ENCODE measurements at regions not wholly inside any gene's neighbourhood (a gene's known extent, or its start where the extent isn't known, plus 50 kb on each side); places are given as distances from the start of the nearest gene placed in this dataset.
A peak's percentile ranks its signal among the peaks of the same experiment; 100 is the strongest.

- no peak for DNase-seq (ENCODE audit: low spot score)
These were observed 146.5 kb downstream of the GLI2 start for GRCh38 chr2:120881981-120882788.

GRCh38 chr2:120883607-120884440, 148.2 kb downstream of the GLI2 start:
- DNase-seq (ENCODE audit: low spot score), result no peak

DNA sequence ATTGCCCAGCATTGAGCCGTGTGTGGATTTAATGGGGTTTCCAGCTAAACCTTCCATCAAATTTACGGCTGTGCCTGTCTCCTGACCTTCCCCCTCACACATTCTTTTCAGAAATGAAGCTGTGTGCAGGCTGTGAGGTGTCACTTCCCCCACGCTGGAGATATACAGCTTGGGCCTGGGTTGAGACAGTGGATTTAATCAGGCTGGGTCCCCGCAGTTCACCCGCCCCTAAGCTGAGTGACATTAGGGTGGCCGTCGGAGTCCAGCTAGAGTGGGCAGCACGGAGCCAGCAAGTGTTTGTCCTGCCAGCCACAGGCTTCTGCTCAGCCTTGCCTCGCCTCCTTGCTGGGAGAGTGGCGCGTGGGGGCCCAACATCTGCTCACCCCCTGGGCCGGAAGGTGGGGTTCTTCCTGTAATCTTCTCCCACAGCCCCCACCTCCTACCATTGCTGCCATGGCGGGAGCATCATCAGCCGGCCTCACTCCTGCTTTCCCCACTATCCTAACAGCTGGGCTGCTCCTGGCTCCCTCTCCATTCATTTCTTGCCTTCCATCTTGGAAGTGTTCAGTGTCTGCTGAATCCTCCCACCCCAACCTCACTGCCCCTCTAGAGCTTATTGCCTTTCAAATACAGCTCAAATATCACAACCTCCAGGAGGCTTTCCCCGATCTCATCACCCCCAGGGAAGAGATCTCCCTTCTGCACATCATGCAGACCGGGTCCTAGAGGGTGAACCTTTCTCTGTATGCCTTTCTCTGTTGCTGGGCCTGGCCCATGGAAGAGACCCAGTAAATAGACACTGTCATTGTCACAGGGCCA, 149.0 kb downstream of the GLI2 start:
- DNase-seq (ENCODE audit: low spot score), result no peak

GRCh38 chr2:120885321-120885720, 149.7 kb downstream of the GLI2 start:
- DNase-seq (ENCODE audit: low spot score), result no peak

DNA sequence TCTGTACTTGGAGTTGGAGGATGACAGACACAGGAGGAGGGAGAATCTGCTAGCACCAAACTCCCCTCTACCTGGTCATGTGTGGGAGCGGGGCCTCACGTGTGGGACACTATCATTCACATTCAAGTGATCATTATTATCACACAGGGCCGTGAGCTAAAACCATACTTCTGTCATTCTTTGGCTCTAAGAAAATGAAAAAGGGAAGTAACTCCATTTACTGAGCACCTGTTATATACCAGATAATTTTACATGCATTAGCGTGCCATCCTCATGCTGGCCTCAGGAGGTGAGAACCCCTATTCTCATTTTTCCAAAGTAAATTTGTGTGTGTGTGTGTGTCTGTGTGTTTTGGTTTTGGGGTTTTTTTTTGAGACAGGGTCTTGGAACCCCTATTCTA, 150.1 kb downstream of the GLI2 start:
- no peak for DNase-seq (ENCODE audit: low spot score)

GRCh38 chr2:120886534-120887319, 151.1 kb downstream of the GLI2 start:
- DNase-seq (ENCODE audit: low spot score), result no peak

DNA sequence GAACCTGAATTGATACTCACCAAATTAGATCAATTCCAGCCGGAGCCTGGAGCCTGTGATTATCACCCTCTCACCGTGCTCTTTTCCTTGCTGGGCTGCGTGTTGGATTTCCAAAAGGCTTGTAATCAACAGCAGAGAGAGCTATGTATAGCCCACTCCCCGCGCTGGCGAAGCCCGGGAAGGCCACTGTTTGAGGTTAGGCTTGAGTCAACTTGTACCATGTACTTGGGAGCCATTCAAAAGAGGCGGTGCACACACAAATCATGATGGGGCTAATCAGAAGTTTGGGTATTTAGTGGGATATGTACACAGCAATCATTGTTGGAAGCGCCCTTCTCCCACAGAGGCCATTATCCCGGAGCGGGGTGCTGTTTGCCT, 151.6 kb downstream of the GLI2 start:
- no peak for DNase-seq (ENCODE audit: low spot score)

DNA sequence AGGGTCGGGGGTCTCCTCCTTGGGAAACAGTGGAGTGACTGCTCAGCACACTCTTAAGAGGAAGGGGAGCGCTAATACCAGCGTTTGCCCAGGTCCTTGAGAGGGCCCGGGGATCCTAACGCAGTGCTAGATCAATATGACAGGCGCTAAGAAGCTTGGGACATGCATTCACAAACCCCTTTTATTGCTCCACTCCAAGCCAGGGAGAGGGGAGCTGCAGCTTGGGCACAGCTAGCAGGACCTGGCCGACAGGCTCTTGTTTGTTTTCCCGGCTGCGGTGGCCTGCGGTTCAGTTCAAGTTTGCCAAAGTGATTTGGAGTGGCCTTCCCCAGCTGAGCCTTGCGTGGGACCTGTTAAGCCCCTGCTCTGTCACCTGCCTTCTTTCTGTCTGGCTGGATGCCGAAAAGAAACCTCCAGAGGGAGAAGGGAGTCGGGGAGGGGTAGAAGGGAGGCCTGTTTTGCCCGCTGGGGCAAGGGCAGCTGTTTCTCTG, 152.1 kb downstream of the GLI2 start:
- no peak for DNase-seq (ENCODE audit: low spot score)

DNA sequence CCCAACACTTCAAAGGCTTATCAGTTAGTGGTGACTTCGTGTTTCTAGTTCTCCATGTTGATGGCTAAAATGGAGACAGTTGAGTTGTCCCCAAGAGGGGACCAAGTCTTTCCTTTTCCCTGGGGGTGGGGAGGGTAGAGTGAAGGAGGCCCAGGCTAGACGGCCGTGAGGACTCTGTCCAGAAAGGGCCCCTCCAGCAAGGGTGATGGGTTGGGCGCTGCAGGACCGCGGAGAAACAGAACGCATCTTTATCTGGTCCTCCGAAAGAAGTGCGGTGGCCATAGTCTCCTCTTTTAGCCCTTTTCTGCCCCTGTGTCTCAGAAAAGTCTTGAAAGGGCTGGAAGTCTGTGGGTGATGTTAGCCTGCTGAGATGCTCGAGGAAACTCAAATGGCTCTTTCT, 153.2 kb downstream of the GLI2 start:
- DNase-seq (ENCODE audit: low spot score), result no peak

GRCh38 chr2:120889936-120890335, 154.3 kb downstream of the GLI2 start:
- no peak for DNase-seq (ENCODE audit: low spot score)

GRCh38 chr2:120890566-120891360, 155.1 kb downstream of the GLI2 start:
- DNase-seq (ENCODE audit: low spot score), result no peak

GRCh38 chr2:120892271-120892966, 156.8 kb downstream of the GLI2 start:
- DNase-seq (ENCODE audit: low spot score), result no peak

DNA sequence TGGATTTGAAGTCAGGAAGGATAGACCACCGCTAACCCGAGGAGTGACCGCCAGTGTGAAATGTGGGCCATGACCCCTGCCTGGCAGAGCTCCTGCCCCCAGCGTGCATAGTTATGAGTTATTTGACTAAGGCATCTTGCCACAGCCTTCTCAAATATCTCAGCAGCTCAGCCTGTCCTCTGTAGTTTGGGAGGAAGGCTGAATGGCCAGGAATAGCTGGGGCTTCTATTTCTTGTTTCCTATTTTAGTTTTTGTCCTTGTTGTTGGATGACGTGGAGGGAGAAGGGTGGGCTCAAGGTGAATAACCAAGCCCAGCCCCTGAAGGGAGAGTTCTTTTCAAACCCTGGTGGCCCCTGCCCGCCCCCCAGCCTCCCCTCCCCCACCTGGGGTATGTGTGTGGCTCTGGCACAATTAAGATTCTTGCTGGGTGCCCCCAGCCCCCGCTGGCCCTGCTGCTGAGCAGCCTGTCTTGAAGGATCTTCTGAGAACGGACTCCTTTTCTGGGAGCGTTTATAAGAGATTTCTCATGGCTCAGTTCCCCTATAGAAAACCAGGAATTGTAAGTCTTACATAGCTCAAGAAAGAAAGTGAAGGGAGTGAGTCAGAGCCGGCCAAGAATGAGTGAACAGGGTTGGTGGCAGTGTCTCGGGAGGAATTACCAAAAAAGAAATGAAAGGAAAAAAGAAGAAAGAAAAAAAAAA, 157.4 kb downstream of the GLI2 start:
- DNase-seq (ENCODE audit: low spot score), result no peak

- no peak for DNase-seq (ENCODE audit: low spot score)
These were observed 158.3 kb downstream of the GLI2 start for GRCh38 chr2:120893811-120894584.

- no peak for DNase-seq (ENCODE audit: low spot score)
These were observed 159.3 kb downstream of the GLI2 start for GRCh38 chr2:120894966-120895365.

GRCh38 chr2:120896126-120896525, 160.5 kb downstream of the GLI2 start:
- DNase-seq (ENCODE audit: low spot score), result no peak

DNA sequence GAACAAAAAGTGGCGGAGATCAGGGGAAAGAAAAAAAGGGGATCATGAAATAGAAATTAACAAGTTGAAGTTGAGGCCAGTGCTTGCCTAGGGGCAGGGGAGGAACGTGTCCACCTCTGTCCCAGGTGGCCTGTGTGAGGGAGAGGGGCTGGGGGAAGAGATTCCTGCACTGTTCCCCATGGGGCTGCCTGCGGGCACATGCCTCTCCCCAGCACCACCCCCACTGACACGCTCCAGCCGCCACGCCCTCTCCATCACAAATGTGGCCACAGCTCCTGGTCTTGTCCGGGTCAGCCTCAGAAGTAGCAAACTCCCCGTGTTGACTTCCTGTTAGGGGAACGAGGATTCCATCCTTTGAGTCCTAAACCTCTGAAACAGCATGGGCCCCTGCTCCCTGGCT, 161.2 kb downstream of the GLI2 start:
- DNase-seq (ENCODE audit: low spot score), result no peak

DNA sequence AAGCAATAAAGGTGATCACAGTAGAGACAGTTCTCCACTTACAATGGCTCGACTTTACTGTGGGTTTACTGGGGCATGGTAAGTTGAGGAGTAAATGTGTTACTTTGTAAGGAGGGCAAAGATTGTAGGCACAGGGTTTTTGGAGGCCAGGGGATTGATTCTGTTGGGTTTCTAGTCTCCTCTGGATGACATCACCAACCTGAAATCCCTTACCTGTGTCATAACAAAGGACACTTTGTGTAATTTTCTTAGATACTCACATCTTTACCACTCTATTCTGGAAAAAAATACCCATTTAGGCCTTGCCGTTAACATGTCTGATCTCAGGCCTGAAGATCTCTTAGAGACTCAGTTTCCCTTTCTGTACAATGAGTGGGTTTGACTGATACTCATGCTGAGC, 161.7 kb downstream of the GLI2 start:
- DNase-seq (ENCODE audit: low spot score), result no peak

DNA sequence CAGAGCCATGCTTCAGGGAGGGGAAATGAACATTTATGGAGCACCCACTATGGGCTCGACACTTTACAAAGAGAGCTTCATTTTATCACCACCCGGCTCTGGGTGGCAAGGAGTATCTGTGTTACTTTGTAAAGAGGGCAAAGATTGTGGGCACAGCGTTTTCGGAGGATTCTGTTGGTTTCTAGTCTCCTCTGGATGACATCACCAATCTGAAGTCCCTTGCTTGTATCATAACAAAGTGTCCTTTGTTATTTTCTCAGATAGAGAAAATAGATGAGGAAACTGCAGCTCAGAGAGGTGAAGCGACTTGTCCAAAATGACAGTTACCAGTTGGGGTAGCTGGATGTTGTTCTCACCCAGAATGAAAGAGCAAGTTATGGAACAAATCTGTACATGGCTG, 162.8 kb downstream of the GLI2 start:
- DNase-seq (ENCODE audit: low spot score), result peak; percentile 39

Data from COLO829 (cell line).